ENCODE measurements at regions not wholly inside any gene's neighbourhood (a gene's known extent, or its start where the extent isn't known, plus 50 kb on each side); places are given as distances from the start of the nearest gene placed in this dataset.

- no peaks in the 10 kb centered on the region for H3K27me3 ChIP-seq (replicated peaks)
- in situ Hi-C loops (cut with HindIII; ENCODE audit: low pct_ligation_motif_present, low sequenced_read_pairs) = no loop called here
- no peak for DNase-seq
- H3K27ac ChIP-seq = no peak overlapping the region
- H3K4me3 ChIP-seq (ENCODE audit: low read depth, low read length) = no peak overlapping the region
- TF ChIP-seq CTCF (IDR thresholded peaks at IDR 0.05; ENCODE audit: low read depth, low read length, missing control alignments) = no peak
- no peaks in the 10 kb centered on the region for H3K36me3 ChIP-seq (replicated peaks)
Observed at GRCh38 chr18:24831871-24832665, 371.6 kb downstream of the HRH4 start.

GRCh38 chr18:24835751-24836150 lies 375.3 kb downstream of the HRH4 start:
- no peaks in the 10 kb centered on the region for H3K27me3 ChIP-seq (replicated peaks)
- H3K27ac ChIP-seq = no peak overlapping the region
- no peak overlapping the region for H3K4me3 ChIP-seq (ENCODE audit: low read depth, low read length)

GRCh38 chr18:24837066-24837465 lies 376.6 kb downstream of the HRH4 start:
- in situ Hi-C loops (cut with HindIII; ENCODE audit: low pct_ligation_motif_present, low sequenced_read_pairs) = no loop called here
- no peak for TF ChIP-seq CTCF (IDR thresholded peaks at IDR 0.05; ENCODE audit: low read depth, low read length, missing control alignments)
- Histone ChIP-seq H3K27me3 (replicated peaks) (no peaks in the 10 kb centered on the region), H3K27ac (no peak overlapping the region), H3K36me3 (replicated peaks) (no peaks in the 10 kb centered on the region), H3K4me3 (ENCODE audit: low read depth, low read length) (no peak overlapping the region)
- no peak for DNase-seq

More at GRCh38 chr18:24835751-24836150, 375.3 kb downstream of the HRH4 start:
- H3K36me3 ChIP-seq (replicated peaks) = no peaks in the 10 kb centered on the region
- TF ChIP-seq CTCF (IDR thresholded peaks at IDR 0.05; ENCODE audit: low read depth, low read length, missing control alignments) = no peak
- no peak for DNase-seq
- in situ Hi-C loops (cut with HindIII; ENCODE audit: low pct_ligation_motif_present, low sequenced_read_pairs) = no loop called here

GRCh38 chr18:24840051-24840450 lies 379.6 kb downstream of the HRH4 start:
- Histone ChIP-seq H3K27ac (no peak overlapping the region), H3K27me3 (replicated peaks) (no peaks in the 10 kb centered on the region), H3K36me3 (replicated peaks) (no peaks in the 10 kb centered on the region), H3K4me3 (ENCODE audit: low read depth, low read length) (no peak overlapping the region)
- in situ Hi-C loops (cut with HindIII; ENCODE audit: low pct_ligation_motif_present, low sequenced_read_pairs) = no loop called here
- DNase-seq = no peak
- no peak for TF ChIP-seq CTCF (IDR thresholded peaks at IDR 0.05; ENCODE audit: low read depth, low read length, missing control alignments)

GRCh38 chr18:24840640-24841039 lies 380.2 kb downstream of the HRH4 start:
- Histone ChIP-seq H3K36me3 (replicated peaks) (no peaks in the 10 kb centered on the region), H3K4me3 (ENCODE audit: low read depth, low read length) (no peak overlapping the region), H3K27ac (no peak overlapping the region), H3K27me3 (replicated peaks) (no peaks in the 10 kb centered on the region)
- DNase-seq = no peak
- TF ChIP-seq CTCF (IDR thresholded peaks at IDR 0.05; ENCODE audit: low read depth, low read length, missing control alignments) = no peak
- in situ Hi-C loops (cut with HindIII; ENCODE audit: low pct_ligation_motif_present, low sequenced_read_pairs) = no loop called here

GRCh38 chr18:24841536-24841935 lies 381.1 kb downstream of the HRH4 start:
- TF ChIP-seq CTCF (IDR thresholded peaks at IDR 0.05; ENCODE audit: low read depth, low read length, missing control alignments) = no peak
- no peaks in the 10 kb centered on the region for H3K36me3 ChIP-seq (replicated peaks)
- H3K27ac ChIP-seq = no peak overlapping the region
- H3K4me3 ChIP-seq (ENCODE audit: low read depth, low read length) = no peak overlapping the region
- H3K27me3 ChIP-seq (replicated peaks) = no peaks in the 10 kb centered on the region
- DNase-seq = no peak
- in situ Hi-C loops (cut with HindIII; ENCODE audit: low pct_ligation_motif_present, low sequenced_read_pairs) = no loop called here

All from brain microvascular endothelial cell (primary cell).